HG03280 (cell line): ENCODE measurements at regions not wholly inside any gene's neighbourhood (a gene's known extent, or its start where the extent isn't known, plus 50 kb on each side); places are given as distances from the start of the nearest gene placed in this dataset.

ENCODE experiments used
- ATAC-seq: cut with Tn5 transposase; IDR thresholded peaks from one replicate; pipeline ENCODE4 v1.9.1; 2021; ENCODE audit warnings: mild to moderate bottlenecking, moderate library complexity; ENCODE audit not compliant: unreplicated experiment

DNA sequence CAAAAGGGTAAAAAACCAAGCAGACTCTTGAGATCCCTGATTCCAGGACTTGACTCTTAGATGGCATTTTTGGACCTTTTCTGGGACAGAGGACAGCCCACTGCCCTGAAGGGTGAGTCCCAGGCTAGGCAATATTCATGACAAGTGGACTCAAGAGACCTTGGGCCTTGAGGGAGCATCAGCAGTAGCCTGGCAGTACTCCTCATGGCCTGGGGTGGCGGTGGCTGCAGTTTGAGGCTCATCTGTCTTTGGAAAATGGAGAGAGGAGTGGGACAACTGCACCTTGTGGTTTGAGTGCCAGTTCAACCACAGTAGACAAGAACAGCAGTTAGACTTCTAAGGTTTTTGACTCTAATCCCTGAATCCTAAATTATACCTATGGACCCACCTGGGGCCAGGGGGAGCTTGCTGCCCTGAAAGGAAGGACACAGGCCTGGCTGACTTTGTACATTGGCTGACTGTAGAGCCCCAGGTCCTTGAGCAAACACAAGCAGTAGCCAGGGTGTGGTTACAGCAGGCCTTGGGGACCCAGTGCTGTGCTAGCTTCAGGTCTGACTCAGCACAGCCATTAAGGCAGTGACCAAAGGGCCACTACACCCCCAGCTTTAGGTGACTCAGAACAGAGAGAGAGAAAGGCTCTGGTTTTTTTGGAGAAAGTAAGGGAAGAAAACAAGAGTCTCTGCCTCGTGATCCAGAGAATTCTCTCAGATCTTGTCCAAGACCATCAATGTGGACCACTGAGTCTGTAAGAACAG, 1023.2 kb downstream of the KCNT2 start:
- no peak for ATAC-seq

DNA sequence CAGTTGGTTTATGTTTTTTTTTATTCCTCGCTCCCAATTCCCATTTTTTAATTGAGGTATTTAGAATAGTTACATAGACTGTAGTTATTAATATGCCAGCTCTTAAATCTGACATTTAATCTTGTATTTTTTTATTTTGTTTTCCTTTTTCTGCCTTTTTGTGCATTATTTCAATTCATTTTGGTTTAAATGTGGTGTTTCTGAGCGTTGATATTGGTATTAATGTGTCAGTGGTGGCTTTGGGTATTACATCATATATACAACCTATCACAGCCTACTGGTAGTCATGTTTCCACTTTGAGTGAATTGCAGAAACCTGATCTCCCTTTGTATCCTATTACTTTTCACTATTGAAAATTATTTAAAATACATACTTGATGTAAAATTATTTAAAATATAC, 1027.3 kb downstream of the KCNT2 start:
- ATAC-seq = no peak

DNA sequence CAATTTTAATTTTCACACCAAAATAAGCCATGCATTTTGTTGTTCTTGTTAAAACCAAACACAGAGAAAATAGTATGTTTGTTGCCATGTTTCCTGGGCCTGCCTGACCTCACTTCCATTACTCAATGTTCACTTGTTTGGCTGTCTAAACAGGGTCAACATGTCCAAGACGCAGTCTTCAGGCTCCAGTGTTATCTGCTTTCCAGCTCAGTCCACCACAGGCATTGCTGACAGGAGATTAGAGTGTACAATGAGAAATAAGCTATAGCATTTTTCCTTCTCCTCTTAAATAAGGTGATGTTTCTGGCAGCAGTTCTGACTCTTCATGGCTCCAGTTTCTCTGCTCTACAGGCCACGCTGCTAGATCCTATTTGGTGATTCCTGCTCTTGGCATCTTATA, 1030.5 kb downstream of the KCNT2 start:
- no peak for ATAC-seq

DNA sequence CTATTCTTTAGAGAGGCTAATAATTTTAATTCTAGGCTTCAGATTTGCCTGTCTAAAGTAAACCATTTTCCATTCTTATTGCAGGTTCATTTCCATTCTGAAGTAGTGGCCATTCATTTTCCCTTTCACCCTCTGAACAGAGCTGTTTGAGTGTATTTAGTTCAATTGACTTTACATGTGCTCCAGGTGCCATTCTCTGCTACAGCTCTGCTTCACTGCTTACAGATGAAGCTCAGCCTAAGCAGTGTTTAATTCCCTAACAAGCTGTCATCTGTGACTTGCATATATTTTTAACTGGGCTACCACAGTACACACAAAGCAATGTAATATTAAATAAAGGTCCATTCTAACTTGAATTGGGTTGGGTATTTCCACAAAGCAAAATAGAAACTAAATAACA, 1031.6 kb downstream of the KCNT2 start:
- no peak for ATAC-seq

DNA sequence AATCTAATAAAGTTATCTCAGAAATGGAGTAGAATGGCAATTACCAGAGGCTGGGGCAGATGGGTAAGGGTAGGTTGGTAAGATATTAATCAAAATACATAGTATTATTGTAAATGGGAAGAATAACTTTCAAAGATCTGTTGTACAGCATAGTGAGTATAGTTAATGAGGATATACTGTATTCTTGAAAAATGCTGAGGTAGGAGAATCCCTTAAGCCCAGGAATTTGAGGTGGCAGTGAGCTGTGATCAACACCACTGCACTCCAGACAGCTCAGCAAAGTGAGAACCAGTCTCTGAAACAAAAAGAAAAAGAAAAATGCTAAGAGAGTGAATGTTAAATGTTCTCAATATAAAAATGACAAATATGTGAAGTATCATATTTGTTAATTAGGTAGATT, 1033.7 kb downstream of the KCNT2 start:
- ATAC-seq = no peak

DNA sequence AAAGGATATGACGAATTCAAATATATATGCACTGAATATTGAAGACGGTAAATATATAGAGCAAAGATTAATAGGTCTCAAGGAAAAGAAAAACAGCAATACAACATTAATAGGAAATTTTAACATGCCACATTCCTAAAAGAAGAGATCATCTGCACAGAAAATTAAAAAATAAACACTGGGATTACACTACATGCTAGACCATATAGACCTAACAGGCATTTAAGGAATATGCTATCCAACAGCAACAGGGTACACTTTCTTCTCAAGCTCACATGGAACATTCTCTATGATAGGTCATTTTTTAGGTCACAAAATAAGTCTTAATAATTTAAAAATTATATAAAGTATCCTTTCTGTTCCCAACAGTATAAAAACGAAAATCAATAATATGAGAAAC, 1038.3 kb downstream of the KCNT2 start:
- ATAC-seq = no peak

DNA sequence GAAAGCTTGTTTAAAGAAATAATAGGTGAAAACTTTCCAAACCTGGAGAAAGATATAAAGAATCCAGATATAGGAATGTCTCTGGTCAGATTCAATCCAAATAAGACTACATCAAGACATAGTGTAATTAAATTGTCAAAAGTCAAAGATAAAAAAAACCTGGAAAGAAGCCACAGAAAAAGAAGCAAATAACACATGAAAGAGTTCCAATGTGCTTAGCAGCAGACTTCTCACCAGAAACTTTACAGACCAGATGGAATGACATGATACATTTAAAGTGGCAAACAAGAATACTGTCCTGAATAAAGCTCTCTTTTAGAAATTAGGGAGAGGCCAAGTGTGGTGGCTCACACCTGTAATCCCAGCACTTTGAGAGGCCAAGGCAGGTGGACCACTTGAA, 1039.9 kb downstream of the KCNT2 start:
- ATAC-seq = no peak

DNA sequence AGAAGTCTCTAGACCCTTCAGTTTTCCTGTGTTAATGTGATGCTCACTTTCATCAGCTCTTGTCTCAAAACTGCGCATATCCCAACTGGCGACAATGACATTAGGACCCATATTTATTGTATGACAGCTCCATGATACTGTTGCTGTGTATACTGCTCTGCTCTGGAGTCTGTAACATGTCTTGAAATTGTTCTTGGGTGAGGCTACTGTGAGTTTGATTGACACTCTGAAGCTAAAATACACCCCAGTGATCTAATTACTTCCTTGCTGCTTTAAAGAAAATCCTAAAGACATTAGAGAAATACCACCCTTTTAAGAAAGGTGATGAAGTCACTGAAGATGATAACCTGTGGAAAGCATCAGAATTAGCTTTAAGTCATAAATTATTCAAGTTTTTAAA, 1046.2 kb downstream of the KCNT2 start:
- no peak for ATAC-seq

DNA sequence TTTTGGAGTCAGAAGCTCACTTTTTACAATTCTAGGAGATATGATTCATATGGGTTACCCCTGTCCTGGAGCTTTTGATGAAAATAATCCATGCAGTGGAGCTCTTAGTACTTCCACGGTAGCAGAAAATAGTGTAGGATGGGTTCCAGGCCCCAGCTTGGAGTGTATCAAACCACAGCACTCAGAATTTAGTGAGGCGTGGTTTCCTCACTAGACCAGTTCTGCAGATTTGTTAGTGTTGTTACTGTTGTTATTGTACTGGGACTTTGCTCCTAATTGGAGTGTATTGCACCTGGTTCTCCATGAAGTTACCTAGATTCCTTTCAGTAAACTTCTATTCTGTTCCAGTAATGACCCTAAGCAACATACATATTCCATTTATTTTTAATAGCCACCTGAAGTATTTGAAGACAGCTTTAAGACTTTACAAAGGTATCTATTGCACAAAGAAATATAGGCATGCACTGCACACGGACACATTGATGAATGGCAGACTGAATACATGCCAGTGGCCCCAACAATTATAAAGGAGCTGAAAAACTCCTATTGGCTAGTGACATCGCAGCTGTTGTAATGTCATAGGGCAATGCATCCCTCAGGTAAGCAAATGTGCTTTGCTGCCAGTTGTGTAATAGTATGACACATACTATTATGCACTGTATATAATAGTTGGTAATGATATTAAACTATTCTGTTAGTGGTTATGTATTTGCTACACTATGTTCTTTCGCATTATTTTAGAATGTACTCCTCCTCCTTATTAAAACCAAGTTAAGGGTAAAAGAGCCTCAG, 1058.0 kb downstream of the KCNT2 start:
- ATAC-seq = no peak

DNA sequence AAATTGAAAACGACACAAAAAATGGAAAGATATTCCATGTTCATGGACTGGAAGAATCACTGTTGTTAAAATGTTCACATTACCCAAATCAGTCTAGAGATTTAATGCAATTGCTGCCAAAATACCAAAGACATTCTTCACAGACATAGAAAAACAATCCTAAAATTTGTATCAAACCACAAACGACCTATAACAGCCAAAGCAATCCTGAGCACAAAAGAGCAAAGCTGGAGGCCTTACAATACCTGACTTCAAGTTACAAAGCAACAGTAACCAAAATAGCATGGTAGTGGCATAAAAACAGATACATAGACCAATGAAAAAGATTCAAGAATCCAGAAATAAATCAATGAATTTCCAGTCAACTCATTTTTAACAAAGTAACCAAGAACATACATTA, 1077.3 kb downstream of the KCNT2 start:
- ATAC-seq = no peak

DNA sequence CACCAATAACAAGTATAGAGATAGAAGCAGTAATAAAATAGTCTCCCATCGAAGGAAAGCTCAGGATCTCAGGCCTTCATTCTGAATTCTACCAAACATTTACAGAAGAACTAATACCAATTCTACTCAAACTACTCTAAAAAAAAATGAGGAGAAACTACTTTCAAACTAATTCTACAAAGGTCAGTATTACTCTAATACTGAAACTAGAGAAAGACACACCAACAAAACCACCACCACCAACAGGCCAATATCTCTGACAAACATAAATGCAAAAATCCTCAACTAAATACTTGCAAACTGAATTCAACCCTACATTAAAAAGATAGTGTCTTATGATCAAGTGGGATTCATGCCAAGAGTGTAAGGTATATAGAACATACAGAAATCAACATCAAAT, 1078.4 kb downstream of the KCNT2 start:
- ATAC-seq = no peak

DNA sequence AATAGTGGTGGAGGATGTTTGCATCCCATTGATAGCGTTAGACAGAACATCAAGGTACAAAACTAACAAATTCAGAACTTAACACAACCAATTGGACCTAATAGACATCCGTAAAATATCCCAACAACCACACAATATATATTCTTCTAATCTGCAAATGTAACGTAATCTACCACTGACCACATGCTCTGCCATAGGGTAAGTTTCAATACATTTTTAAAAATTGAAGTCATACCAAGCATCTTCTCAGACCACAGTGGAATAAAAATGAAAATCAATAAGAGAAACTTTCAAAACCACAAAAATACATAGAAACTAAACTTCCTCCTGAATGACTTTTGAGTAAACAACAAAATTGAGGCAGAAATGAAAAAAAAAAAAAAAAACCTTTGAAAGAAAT, 1087.5 kb downstream of the KCNT2 start:
- no peak for ATAC-seq

DNA sequence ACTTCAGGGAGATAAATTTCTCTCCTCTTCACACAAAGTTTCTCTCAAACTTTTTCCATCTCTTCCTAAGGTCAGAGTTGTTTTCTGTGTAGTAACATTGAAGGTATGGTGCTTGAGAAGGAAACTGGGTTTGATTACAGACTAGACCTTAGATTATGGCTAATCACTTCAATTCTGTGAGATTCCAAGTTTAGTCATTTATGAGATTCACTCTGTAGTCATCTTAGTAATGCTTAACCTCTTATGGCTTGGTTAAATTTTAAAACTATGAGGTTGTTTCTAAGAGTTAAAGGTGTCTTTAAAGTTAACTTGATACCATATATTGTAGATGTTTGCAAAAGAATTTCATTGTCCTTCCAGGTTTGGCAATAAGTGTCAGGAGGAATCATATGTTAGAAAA, 1092.2 kb downstream of the KCNT2 start:
- no peak for ATAC-seq

DNA sequence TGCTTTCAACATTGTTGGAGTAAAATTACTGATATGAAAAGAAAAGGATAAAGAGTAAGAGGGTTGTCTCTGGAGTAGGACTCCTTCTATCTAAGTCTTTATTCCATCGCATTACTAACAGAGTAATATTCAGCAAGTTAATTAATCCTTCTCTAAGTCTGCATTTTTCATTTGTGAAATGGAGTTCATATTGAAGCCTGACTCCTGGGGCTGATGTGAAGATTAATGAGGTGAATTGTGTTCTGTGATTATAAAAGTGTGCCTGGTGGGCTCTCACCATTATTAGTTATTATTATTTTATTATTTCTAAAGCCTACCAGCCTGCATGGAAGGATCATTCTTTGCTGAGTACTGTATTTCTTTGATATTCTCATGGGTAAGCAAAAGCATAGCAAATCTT, 1096.7 kb downstream of the KCNT2 start:
- ATAC-seq = no peak

DNA sequence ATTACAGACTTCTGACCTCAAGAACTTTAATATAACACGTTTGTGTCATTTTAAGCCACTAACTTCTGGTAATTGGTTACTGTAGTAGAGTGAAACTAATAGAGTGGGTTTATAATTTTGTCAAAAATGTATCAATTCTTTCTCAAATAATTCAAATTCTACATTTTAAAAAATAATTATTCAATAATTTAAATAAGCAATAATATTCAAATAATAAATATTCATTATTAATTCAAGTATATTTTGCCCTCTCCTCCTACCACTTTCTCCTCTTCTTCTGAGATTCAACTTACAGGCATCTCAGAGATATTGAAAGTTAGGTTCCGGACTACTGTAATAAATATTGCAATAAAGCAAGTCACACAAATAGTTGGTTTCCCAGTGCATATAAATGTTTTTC, 1107.1 kb downstream of the KCNT2 start:
- ATAC-seq = no peak

DNA sequence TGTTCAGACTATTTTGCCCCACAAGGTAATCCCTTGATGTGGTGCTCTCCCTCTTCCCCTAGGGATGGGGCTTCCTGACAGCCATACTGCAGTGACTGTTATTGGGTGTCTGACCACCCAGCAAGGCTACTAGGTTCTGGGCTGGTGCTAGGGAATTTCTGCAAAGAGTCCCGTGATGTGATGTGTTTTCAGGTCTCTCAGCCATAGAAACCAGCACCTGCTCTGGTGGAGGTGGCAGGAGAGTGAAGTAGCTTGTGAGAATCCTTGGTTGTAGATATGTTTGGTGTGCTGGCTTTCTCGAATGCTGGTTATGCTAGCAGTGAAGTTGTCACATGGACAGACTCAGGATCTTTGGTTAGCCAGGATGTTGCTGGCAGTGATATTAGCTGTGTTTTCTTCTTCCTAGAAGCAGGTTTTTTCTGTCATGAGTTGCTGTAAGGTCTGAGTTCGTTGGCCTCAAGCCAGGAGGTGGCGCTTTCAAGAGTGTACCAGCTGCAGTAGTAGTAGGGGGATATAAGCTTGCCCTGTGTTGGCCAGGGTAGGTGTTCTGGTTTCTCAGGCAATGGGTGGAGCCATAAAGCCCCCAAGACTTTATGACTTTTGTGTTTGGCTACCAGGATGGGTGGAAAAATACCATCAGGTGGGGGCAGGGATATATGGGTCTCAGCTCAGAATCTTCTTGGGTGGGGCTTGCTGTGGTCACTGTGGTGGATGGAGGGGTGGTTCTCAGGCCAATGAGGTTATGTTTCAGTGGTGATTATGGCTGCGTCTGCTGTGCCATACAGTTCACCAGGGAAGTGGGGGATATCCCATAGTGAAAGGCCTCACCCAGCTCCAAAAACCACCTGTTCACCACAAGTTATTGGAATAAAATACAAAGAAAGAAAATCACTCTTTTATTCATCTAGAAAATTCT, 1112.3 kb downstream of the KCNT2 start:
- ATAC-seq = no peak

DNA sequence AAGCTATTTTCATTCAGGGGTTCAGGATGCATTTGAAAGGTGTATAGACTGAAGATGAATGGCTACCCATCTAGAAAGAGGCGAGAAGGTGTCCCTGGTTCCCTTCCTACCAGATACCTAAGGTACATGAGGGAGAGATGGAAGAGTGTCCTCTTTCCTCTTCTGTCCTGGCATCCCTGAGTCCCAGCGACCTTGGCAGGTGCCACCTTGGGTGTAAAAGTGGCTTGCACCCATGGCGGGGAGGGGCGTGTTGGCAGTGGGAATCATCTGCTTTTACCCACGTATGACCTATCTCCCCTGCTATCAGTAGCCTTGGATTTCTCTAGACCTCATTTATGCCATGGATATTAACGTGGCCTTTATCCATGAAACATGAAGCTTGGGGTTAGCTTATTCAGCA, 1126.1 kb downstream of the KCNT2 start:
- ATAC-seq = no peak

DNA sequence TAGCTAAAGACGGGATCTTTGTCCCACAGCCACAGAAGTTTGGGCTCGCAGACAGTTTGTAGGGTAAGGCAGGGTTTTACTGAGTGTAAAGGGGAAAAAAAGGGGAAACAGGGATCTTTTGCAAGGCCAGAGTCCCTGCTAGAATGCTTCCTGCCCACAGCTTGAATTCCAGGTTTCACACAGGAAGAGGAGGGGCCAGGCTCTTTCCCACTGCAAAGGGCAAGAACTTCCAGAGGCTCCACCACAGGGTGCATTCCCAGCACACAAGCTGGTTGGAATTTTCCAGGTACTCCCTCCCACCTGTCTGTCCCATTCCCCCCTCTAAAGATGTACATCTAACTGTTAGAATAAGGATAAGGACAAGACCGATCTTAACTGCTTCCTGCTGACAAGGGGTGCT, 1126.9 kb downstream of the KCNT2 start:
- no peak for ATAC-seq

DNA sequence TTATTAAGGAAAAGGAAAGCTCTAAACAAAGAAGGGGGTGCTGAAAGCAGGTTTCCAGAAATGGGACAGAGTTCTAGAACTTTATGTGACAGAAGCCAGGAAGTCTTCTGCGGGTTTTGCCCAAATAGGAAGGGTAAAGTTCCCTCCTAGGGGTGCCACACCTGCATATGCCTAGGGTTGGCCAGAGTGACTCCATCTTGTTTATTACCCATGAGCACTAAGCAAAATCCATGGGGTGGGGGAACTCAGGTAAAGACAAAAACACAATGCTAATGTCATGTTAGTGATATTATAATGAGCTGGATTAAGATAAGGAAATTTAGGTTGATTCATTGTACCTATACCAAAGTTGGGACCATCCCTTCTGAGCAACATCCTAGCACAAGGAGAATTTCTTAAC, 1132.7 kb downstream of the KCNT2 start:
- no peak for ATAC-seq

DNA sequence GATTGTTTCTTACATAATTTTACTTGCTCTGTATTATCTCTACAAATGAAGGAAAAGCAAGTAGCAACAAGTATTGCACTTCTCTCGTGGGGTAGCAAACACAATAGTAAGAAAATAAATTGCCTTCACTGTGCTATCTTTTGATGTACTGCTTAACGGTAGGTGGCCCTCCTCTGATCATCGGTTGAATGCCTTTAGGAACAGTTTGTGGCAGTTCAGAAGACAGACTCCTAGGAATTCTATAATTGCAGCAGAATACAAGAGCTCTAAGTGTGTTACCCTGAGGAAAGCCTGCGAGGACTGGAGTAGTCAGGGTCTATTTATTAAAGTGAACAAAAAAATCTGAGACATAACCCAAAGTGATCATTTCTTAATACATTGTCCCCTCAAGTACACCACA, 1135.9 kb downstream of the KCNT2 start:
- no peak for ATAC-seq

DNA sequence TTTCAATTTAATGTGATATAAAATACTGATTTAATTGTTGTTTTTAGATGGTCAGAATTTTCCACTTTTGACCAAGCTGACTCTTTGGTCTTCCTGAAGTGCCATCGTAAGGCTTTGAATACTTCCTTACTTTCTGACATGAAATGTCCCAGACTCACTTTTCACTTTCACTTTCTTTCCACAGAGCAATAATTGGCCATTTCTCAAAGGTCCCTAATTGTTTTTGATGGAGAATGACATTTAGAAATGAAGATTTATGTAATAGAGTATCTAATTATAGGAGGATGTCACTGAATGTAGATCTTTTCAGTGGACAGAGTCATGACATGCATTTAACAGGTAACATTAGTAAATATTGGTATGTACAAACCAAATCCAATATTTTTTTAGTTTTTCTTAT, 1141.6 kb downstream of the KCNT2 start:
- ATAC-seq = no peak

DNA sequence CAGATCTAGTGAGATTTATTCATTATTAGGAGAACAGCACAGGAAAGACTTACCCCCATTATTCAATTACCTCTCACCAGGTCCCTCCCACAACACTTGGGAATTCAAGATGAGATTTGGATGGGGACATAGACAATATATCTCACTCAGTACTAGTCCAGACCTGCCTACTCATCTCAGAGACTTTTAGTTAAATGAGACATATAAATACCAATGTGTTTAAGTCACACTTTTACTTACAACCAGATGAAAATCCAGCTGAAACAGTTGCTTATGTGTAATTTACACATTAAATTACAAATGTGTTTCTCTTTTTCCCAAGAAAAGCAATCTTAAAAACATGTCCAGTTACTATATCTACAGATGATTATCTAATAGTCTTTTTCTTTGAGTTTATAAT, 1145.6 kb downstream of the KCNT2 start:
- ATAC-seq = no peak
